Ovary (tissue), 3 donors: ENCODE measurements at regions not wholly inside any gene's neighbourhood (a gene's known extent, or its start where the extent isn't known, plus 50 kb on each side); places are given as distances from the start of the nearest gene placed in this dataset.

ENCODE experiments used
- POLR2A ChIP-seq: fragments of 450-650 bp; IDR thresholded peaks from one replicate; pipeline ENCODE4 v1.6.1; 2017; ENCODE audit warnings: antibody characterized with exemption, mild to moderate bottlenecking, moderate library complexity
- TF ChIP-seq, protein P1 (sequence below), 3 donors: fragments of 450-650 bp in 2 of 3; fragments of 200-600 bp in 1 of 3; IDR thresholded peaks; one replicate each; pipeline versions ENCODE4 v1.5.1 to v1.8.0; 2016 to 2022; ENCODE audit warnings: antibody characterized with exemption in 3 of 3, mild to moderate bottlenecking in 1 of 3
- donor health status: DM: no; HTN: no; CAD: no.

DNA sequence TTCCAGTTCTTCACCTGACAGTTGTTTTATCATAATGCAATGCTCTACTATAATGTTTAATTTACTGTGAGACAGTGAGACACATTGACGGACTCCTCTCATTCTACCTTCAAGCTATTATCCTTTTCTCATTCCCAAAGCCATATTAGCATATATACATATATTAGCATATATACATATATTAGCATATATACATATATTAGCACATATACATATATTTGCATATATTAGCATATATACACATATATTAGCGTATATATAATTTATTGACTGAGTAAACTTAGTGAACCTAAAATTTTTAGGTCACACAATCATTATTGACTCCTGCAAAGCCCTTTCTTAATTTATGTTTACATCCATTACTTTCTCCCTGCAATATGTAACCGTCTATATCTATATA lies 555.0 kb upstream of the ADGRB3 start:
- TF ChIP-seq, protein P1, sequence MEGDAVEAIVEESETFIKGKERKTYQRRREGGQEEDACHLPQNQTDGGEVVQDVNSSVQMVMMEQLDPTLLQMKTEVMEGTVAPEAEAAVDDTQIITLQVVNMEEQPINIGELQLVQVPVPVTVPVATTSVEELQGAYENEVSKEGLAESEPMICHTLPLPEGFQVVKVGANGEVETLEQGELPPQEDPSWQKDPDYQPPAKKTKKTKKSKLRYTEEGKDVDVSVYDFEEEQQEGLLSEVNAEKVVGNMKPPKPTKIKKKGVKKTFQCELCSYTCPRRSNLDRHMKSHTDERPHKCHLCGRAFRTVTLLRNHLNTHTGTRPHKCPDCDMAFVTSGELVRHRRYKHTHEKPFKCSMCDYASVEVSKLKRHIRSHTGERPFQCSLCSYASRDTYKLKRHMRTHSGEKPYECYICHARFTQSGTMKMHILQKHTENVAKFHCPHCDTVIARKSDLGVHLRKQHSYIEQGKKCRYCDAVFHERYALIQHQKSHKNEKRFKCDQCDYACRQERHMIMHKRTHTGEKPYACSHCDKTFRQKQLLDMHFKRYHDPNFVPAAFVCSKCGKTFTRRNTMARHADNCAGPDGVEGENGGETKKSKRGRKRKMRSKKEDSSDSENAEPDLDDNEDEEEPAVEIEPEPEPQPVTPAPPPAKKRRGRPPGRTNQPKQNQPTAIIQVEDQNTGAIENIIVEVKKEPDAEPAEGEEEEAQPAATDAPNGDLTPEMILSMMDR (IDR thresholded peaks at IDR 0.05): no peak
- no peak for TF ChIP-seq POLR2A
